WTC11 (cell line): ENCODE measurements at regions not wholly inside any gene's neighbourhood (a gene's known extent, or its start where the extent isn't known, plus 50 kb on each side); places are given as distances from the start of the nearest gene placed in this dataset.

ENCODE experiments used
- ATAC-seq: fragments of 200-7000 bp; cut with Tn5 transposase; 2 replicates; pipeline ENCODE4 v1.10.0; 2021; ENCODE audit warnings: mild to moderate bottlenecking, moderate library complexity
- CTCF ChIA-PET: fragments of 300-600 bp; sonication (Branson Sonifier 250); formaldehyde crosslinking; loops from one replicate; lab custom pipeline; 2021; ENCODE audit warnings: antibody characterized with exemption; lab: Charles Lee
- POLR2A ChIA-PET: fragments of 350-600 bp; sonication (Branson Sonifier 250); formaldehyde crosslinking; loops from one replicate; lab custom pipeline; 2021; ENCODE audit warnings: antibody characterized with exemption; lab: Charles Lee
- DNase-seq: peaks from one replicate; pipeline ENCODE4 v3.0.0; 2021; ENCODE audit warnings: low spot score
- H3K27ac Mint-ChIP-seq: 2 replicates; pipeline ENCODE4 v1.8.0; 2021; ENCODE audit warnings: mixed read lengths
- H3K27me3 Mint-ChIP-seq: 2 replicates; pipeline ENCODE4 v1.8.0; 2021; ENCODE audit warnings: low read depth, mild to moderate bottlenecking, moderate library complexity, mixed read lengths
- H3K36me3 Mint-ChIP-seq: 2 replicates; pipeline ENCODE4 v1.8.0; 2021; ENCODE audit warnings: mixed read lengths
- H3K4me1 Mint-ChIP-seq: 2 replicates; pipeline ENCODE4 v1.8.0; 2022; ENCODE audit warnings: mixed read lengths
- H3K4me3 Mint-ChIP-seq: 2 replicates; pipeline ENCODE4 v1.8.0; 2021; ENCODE audit warnings: mild to moderate bottlenecking, moderate library complexity, mixed read lengths
- H3K9me3 Mint-ChIP-seq: 2 replicates; pipeline ENCODE4 v1.8.0; 2021; ENCODE audit warnings: mixed read lengths
- ATF1 ChIP-seq: sonication (generic); formaldehyde crosslinking; IDR thresholded peaks from 2 replicates; pipeline ENCODE4 v1.8.1; 2023; ENCODE audit warnings: mild to moderate bottlenecking, moderate library complexity, missing genetic modification reagents
- ATF2 ChIP-seq: sonication (generic); formaldehyde crosslinking; IDR thresholded peaks from 2 replicates; pipeline ENCODE4 v1.8.1; 2022; ENCODE audit warnings: low read depth, missing genetic modification reagents, borderline replicate concordance
- CREM ChIP-seq: sonication (generic); formaldehyde crosslinking; IDR thresholded peaks from 2 replicates; pipeline ENCODE4 v1.8.1; 2022; ENCODE audit warnings: mild to moderate bottlenecking, missing genetic modification reagents, moderate library complexity
- FOXK1 ChIP-seq: sonication (generic); formaldehyde crosslinking; IDR thresholded peaks from 2 replicates; pipeline ENCODE4 v1.8.0; 2022; ENCODE audit warnings: mild to moderate bottlenecking, moderate library complexity, missing genetic modification reagents
- JUN ChIP-seq: sonication (generic); formaldehyde crosslinking; IDR thresholded peaks from 2 replicates; pipeline ENCODE4 v1.8.0; 2023; ENCODE audit warnings: mild to moderate bottlenecking, missing genetic modification reagents
- MAX ChIP-seq: sonication (generic); formaldehyde crosslinking; IDR thresholded peaks from 2 replicates; pipeline ENCODE4 v1.8.0; 2022; ENCODE audit warnings: mild to moderate bottlenecking, missing genetic modification reagents
- MYBL2 ChIP-seq: sonication (generic); formaldehyde crosslinking; IDR thresholded peaks from 2 replicates; pipeline ENCODE4 v1.8.1; 2023; ENCODE audit warnings: mild to moderate bottlenecking, moderate library complexity, missing genetic modification reagents
- NFATC4 ChIP-seq: fragments of 250-450 bp; sonication (Bioruptor Pico); IDR thresholded peaks from 2 replicates; pipeline ENCODE4 v1.9.0; 2021; ENCODE audit warnings: mild to moderate bottlenecking
- NFYB ChIP-seq: sonication (generic); formaldehyde crosslinking; conservative IDR thresholded peaks from 2 replicates; pipeline ENCODE4 v1.8.0; 2022; ENCODE audit warnings: low read depth, missing genetic modification reagents
- NR1H2 ChIP-seq: sonication (generic); formaldehyde crosslinking; IDR thresholded peaks from 2 replicates; pipeline ENCODE4 v1.9.0; 2021; ENCODE audit warnings: mild to moderate bottlenecking, moderate library complexity, missing genetic modification reagents
- PRRX2 ChIP-seq: fragments of 250-450 bp; sonication (Bioruptor Pico); IDR thresholded peaks from 2 replicates; pipeline ENCODE4 v1.8.0; 2021; ENCODE audit warnings: mild to moderate bottlenecking
- SMAD4 ChIP-seq: sonication (generic); formaldehyde crosslinking; IDR thresholded peaks from 2 replicates; pipeline ENCODE4 v1.8.0; 2022; ENCODE audit warnings: mild to moderate bottlenecking, missing genetic modification reagents
- SP1 ChIP-seq: sonication (generic); formaldehyde crosslinking; conservative IDR thresholded peaks from 2 replicates; pipeline ENCODE4 v1.8.1; 2022; ENCODE audit warnings: missing genetic modification reagents
- STAT6 ChIP-seq: sonication (generic); formaldehyde crosslinking; conservative IDR thresholded peaks from 2 replicates; pipeline ENCODE4 v1.8.1; 2023; ENCODE audit warnings: mild to moderate bottlenecking, low read depth, missing genetic modification reagents, moderate library complexity
- TCF7 ChIP-seq: sonication (generic); formaldehyde crosslinking; IDR thresholded peaks from 2 replicates; pipeline ENCODE4 v1.8.0; 2022; ENCODE audit warnings: mild to moderate bottlenecking, low read depth, missing genetic modification reagents, moderate library complexity
- TP53 ChIP-seq: sonication (generic); formaldehyde crosslinking; IDR thresholded peaks from 2 replicates; pipeline ENCODE4 v1.8.1; 2023; ENCODE audit warnings: mild to moderate bottlenecking, missing genetic modification reagents
- ZNF396 ChIP-seq: fragments of 250-450 bp; sonication (Bioruptor Pico); IDR thresholded peaks from 2 replicates; pipeline ENCODE4 v1.8.0; 2021; ENCODE audit warnings: mild to moderate bottlenecking, moderate library complexity, borderline replicate concordance
- ZNF425 ChIP-seq: fragments of 250-450 bp; sonication (Bioruptor Pico); conservative IDR thresholded peaks from 2 replicates; pipeline ENCODE4 v1.9.0; 2021; ENCODE audit warnings: mild to moderate bottlenecking
- ZNF512 ChIP-seq: sonication (generic); formaldehyde crosslinking; IDR thresholded peaks from 2 replicates; pipeline ENCODE4 v1.8.1; 2022; ENCODE audit warnings: missing genetic modification reagents, borderline replicate concordance
- TF ChIP-seq, protein P1 (sequence below): sonication (generic); formaldehyde crosslinking; IDR thresholded peaks from 2 replicates; pipeline ENCODE4 v1.8.0; 2022; ENCODE audit warnings: mild to moderate bottlenecking, missing genetic modification reagents

DNA sequence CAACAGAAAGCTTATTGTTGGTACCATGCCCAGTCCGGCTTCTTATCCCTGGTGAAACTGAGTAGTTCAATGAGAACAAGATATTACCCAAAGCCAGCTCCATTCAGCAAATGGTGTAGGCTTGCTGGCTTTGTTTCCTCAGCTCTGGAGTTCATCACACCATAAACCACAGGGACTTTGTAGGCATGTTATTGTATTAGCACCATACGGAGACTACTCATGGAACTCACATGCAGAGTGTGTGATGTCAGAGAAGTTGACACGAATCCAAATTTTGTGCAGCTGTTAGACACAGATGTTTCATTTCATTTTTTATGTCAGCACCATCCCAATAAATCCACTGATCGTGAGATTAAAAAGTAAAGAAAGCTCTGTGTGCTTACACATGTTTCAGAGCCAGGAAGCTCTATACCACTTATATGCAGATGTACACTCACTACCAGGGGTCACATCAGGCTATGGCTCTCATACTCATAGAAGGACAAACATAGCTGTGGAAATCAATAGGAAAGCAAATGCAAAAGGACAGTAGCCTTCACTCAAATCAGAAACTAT, 63.4 kb upstream of the LEKR1 start:
- no peak for ATAC-seq
- H3K4me1 Mint-ChIP-seq = peaks cover 10% of the 10 kb centered on the region

More for the DNA sequence above, 63.4 kb upstream of the LEKR1 start:
- TF ChIP-seq ZNF512 (no peak), ZNF396 (no peak), NR1H2 (no peak), SMAD4 (CRISPR knock-in tag) (no peak), NFYB (CRISPR knock-in tag) (no peak), TCF7 (CRISPR knock-in tag) (no peak), JUN (no peak), SP1 (CRISPR knock-in tag) (no peak), NFATC4 (CRISPR knock-in tag) (no peak), STAT6 (CRISPR knock-in tag) (no peak), TP53 (CRISPR knock-in tag) (no peak), ATF2 (CRISPR knock-in tag) (no peak), CREM (CRISPR knock-in tag) (no peak), ZNF425 (no peak), MYBL2 (CRISPR knock-in tag) (no peak), PRRX2 (CRISPR knock-in tag) (no peak), MAX (CRISPR knock-in tag) (no peak), FOXK1 (CRISPR knock-in tag) (no peak), ATF1 (CRISPR knock-in tag) (no peak)
- TF ChIP-seq, protein P1, sequence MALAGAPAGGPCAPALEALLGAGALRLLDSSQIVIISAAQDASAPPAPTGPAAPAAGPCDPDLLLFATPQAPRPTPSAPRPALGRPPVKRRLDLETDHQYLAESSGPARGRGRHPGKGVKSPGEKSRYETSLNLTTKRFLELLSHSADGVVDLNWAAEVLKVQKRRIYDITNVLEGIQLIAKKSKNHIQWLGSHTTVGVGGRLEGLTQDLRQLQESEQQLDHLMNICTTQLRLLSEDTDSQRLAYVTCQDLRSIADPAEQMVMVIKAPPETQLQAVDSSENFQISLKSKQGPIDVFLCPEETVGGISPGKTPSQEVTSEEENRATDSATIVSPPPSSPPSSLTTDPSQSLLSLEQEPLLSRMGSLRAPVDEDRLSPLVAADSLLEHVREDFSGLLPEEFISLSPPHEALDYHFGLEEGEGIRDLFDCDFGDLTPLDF (CRISPR knock-in tag) = no peak
- H3K9me3 Mint-ChIP-seq = peaks cover 4% of the 10 kb centered on the region; the same call in 1 of the 2 replicates
- H3K27me3 Mint-ChIP-seq = no peaks in the 10 kb centered on the region
- no peak for DNase-seq
- CTCF ChIA-PET = interaction anchor here (1.3 kb wide), 1 partner anchor 12 kb away, joined by 4 read pairs; no protein-coding TSS in a partner anchor
- H3K27ac Mint-ChIP-seq = no peak overlapping the region
- no peaks in the 10 kb centered on the region for H3K36me3 Mint-ChIP-seq
- POLR2A ChIA-PET = no interaction called here
- no peak overlapping the region for H3K4me3 Mint-ChIP-seq
